GM12891 (cell line): ENCODE measurements at regions not wholly inside any gene's neighbourhood (a gene's known extent, or its start where the extent isn't known, plus 50 kb on each side); places are given as distances from the start of the nearest gene placed in this dataset.

Experiments
- DNase-seq: peaks from one replicate; pipeline ENCODE4 v3.0.0; 2011; ENCODE audit warnings: low spot score; ENCODE audit not compliant: insufficient read length
- FAIRE-seq: peaks from 2 replicates; lab custom pipeline; 2011; peaks lifted over from hg19 to GRCh38; lab: Jason Lieb, UNC
- PAX5 ChIP-seq: IDR thresholded peaks from 2 replicates; pipeline ENCODE4 v1.6.1; 2011; ENCODE audit warnings: low read length, moderate library complexity, mild to moderate bottlenecking; ENCODE audit not compliant: insufficient read depth, severe bottlenecking
- POLR2A ChIP-seq: IDR thresholded peaks from 2 replicates; pipeline ENCODE4 v1.6.1; 2011; ENCODE audit warnings: low read depth, low read length, control low read depth
- POLR2AphosphoS5 ChIP-seq: IDR thresholded peaks from 2 replicates; pipeline ENCODE4 v1.6.1; 2011; ENCODE audit warnings: low read depth, low read length, control low read depth
- POU2F2 ChIP-seq: IDR thresholded peaks from 2 replicates; pipeline ENCODE4 v1.6.1; 2011; ENCODE audit warnings: low read depth, mild to moderate bottlenecking, control low read depth, low read length, moderate library complexity
- SPI1 ChIP-seq: IDR thresholded peaks from 2 replicates; pipeline ENCODE4 v1.6.1; 2011; ENCODE audit warnings: low read depth, low read length, control low read depth
- TAF1 ChIP-seq: IDR thresholded peaks from 2 replicates; pipeline ENCODE4 v1.6.1; 2011; ENCODE audit warnings: low read depth, low read length, control low read depth

DNA sequence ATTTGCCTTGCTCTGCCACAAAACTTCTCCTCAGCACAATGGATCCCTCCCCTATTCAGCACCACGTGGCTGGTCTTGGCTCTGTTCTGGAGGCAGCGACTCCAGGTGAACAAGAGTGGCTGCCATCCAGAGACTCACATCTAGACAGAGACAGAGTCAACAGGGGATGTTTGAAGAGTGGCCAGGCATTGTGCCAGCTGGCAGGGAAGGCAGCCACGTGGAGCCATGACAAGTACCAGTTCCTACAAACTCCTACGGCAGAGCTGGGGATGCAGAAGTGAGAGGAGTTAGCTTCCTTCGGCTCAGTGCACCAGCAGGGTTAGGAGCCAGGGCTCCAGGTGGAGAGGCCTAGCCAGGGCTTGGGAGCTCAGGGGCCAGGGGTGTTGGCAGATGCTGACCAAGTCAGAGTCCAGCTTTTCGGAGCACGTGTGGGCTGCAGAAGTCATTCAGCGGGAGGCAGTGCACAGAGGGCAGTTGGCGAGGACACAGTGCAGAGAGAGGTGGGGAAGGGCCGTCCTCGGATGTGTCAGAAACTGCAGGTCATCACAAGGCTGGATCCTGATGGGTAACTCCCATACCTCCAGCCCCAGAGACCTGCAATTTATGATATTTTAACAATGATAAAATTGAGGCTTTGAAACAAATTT is 171.7 kb upstream of the PDE10A start:
- FAIRE-seq = no peak
- DNase-seq = no peak
- TF ChIP-seq TAF1 = no peak
- TF ChIP-seq SPI1 = no peak
- no peak for TF ChIP-seq POLR2AphosphoS5
- TF ChIP-seq PAX5 = no peak
- TF ChIP-seq POLR2A = no peak
- TF ChIP-seq POU2F2 = no peak

DNA sequence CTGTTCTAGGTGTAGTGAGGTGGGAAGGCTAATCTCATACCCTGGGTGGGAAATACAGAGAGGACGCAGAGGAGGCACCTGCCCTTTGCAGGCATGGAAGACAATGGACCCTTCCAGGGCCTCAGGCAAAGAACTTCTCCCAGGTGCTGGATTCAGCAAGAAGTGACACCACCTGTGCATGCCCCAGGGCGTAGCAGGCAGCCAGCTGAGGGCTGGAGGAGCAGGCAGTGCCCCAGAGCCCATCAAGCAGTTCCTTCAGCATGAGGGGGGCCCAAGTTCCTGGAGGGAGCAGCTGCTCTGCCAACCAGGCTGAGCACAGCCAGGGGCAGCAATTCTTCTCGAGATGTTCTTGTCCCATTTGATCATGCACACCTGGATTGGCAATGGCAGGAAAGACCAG is 170.3 kb upstream of the PDE10A start:
- DNase-seq = no peak
- TF ChIP-seq POU2F2 (no peak), PAX5 (no peak), POLR2A (no peak), POLR2AphosphoS5 (no peak), SPI1 (no peak), TAF1 (no peak)

DNA sequence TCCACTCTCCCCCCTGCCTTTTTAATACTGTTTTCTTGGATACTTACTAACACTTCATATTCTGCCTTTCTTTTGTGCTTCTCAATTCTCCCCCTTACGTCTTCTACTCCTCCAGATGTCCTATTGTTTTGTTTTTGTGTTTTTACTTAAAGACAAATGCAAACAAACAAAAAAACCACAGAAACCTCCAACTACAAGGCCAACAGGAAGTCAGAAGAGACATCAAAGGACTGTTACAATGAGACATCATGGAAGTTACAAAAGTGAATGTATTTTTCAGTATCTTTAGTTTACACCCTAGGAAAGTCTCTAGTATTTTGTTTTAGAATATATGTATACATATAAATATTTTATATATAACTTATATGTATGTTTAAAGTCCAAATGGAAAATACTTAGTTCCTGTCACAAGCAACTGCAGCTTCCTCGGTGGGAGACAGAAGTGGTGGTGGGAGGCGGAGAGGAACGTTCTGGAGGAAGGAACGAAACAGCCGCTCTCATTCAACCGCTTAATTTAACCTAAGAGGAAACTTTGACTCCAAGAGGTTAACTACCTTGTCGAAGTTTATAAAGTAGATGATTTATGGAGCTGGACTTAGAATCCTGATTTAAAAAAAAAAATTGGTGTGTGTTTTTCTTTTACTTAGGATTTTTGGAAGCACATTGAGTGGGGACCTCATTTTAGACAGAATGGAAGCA is 168.9 kb upstream of the PDE10A start:
- no peak for TF ChIP-seq PAX5
- no peak for TF ChIP-seq TAF1
- TF ChIP-seq POU2F2 = no peak
- no peak for TF ChIP-seq POLR2AphosphoS5
- TF ChIP-seq SPI1 = no peak
- TF ChIP-seq POLR2A = no peak
- DNase-seq = no peak
- FAIRE-seq = no peak

More for the DNA sequence above, 170.3 kb upstream of the PDE10A start:
- no peak for FAIRE-seq

DNA sequence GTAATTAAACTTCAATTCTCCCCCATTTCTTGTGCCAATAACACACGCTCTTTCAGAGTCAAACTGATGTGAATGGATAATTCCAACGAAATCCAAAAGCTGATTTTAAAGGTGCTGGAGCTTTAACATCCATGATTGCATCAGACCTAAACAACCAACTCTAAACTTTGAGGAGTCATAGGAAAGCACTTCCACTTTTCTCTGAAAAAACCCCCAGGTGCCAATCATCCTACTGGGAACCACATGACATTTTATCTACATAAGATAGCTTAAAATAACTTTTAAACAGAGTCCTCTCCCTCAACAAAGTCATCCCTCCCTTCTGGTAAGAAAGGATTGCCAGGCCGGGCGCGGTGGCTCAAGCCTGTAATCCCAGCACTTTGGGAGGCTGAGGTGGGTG is 167.7 kb upstream of the PDE10A start:
- DNase-seq (no peak), FAIRE-seq (no peak)
- TF ChIP-seq TAF1 = no peak

DNA sequence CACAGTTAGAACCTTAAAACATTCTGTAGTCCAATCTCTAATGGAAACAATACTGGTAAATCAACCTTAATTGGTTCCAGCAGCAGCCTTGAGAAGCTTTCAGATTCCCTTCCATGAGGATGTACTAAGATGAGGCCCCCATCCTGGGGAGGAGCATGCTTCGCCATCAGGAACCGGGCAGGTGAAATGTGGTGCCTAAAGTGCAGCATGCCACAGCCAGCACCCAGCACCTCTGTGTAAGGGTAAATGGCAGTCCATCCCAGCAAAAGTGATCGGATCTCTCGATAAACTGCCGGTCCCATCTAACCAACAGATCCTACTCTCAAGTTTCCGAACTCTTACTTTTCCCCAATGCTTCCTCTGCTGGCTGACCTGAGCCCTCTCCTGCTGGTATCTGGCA is 166.3 kb upstream of the PDE10A start:
- no peak for FAIRE-seq
- DNase-seq = no peak
- TF ChIP-seq POLR2A (no peak), TAF1 (no peak), PAX5 (no peak), SPI1 (no peak), POLR2AphosphoS5 (no peak), POU2F2 (no peak)

DNA sequence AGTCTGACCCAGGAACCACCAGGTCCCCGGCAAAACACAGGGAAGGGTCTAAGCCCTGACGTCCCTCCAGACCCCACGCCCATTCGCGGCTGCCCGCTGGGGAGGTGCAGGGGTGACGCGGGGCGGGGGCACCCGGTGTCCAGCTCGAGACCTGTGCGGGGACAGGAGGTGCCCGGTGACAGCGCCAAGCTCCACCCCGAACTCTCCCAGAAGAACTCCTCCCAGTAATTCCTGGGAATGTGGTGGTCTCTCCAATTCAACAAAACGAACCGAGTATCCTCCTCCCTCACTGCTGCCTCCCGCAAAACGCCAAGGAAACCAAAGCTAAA is 164.1 kb upstream of the PDE10A start:
- FAIRE-seq = no peak
- no peak for DNase-seq
- no peak for TF ChIP-seq PAX5
- no peak for TF ChIP-seq POLR2A
- TF ChIP-seq POU2F2 = no peak
- no peak for TF ChIP-seq SPI1
- TF ChIP-seq TAF1 = no peak
- TF ChIP-seq POLR2AphosphoS5 = no peak

DNA sequence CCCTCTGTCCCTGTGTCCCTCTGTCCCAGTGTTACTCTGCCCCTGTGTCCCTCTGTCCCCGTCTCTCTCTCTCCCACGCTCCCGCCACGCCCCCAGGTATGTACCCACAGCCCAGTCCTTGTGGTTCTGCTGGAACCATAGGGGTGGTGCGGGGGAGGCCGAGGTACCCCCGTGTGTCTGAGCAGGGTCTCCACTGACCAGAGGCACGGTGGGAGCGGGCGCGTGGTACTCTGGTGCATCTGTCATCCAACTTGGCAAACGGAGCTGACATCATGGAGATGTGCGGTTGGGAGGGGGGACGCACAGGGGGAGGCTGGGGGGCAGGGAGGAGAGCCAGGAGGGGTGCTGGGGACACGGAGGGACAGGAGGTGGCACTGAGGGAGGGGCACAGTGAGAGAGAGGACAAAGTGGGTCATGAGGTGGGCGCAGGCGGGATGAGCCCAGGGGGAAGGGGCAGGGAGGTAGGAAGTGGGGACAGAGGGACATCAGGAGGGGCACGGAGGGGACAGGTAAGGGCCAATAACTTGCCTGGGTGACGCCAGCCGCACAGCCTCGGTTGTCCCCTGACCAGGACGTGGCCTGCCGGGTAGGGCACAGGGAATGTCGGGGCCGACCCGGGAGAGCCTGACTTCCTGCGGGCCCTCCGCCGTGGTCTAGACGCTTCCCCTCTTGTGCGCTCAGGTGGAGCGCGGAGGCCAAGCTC is 163.6 kb upstream of the PDE10A start:
- TF ChIP-seq SPI1 = no peak
- TF ChIP-seq POLR2A = no peak
- TF ChIP-seq TAF1 = no peak
- TF ChIP-seq POU2F2 = no peak
- TF ChIP-seq POLR2AphosphoS5 = no peak
- no peak for TF ChIP-seq PAX5
- DNase-seq (no peak), FAIRE-seq (no peak)

DNA sequence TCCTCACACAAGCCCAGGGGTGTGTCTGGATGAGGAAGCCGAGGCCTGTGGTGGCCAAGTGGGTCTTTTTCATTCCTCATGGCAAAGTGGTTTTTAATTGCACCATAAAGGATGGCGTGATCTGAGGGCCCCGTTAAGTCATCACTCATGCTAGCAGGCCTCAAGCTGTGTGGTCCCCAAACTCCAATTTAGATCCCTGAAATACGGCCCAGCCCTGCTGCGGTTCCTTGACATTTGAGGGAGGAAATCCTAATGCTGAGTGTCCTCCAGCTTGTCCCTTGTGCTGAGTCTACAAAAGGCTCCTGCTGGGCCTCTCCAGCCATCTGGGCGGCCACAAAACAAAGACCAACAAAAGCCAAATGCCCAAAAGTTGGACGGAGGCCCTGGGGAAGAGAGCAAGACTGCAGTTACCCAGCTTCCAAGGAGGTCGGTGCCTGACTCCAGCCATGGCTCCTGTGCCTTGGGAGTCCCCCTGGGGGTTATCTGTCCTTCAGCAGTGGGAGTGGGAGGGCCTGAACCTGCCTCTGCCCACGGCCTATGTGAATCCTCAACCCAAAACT is 162.3 kb upstream of the PDE10A start:
- TF ChIP-seq POLR2A = no peak
- TF ChIP-seq POLR2AphosphoS5 = no peak
- no peak for TF ChIP-seq PAX5
- TF ChIP-seq POU2F2 = no peak
- no peak for TF ChIP-seq TAF1
- no peak for TF ChIP-seq SPI1
- DNase-seq (no peak), FAIRE-seq (no peak)

DNA sequence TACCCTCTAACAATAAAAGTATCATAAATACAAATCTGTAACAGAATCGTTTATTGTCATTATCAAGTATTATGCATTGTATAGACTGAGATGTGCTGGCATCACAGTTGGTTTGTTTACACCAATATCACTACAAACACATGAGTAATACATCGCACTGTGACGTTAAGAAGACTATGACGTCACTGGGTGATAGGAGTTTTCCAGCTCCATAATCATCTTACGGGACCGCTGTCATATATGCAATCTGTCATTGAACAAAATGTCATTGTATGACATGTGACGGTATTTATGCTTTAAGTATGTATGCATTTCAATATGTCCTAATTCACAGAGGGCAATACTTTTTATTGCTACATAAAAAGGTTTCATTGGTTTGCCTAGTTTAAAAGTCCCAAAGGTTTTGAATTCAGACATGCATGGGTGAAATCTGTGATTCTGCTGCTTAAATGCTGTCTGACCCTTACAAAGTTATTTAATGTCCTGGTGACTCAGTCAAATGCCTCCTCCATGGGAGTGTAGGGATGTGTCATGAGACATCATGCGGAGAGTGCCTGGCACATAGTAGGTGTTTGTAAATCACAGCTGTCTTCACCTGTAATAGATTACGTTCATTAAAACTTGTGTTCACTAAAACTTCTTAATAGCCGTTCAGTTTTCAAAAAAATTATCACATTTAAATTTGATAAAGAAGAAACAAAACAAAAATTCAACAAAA is 160.7 kb upstream of the PDE10A start:
- no peak for TF ChIP-seq POLR2AphosphoS5
- TF ChIP-seq SPI1 = no peak
- TF ChIP-seq PAX5 = no peak
- no peak for TF ChIP-seq POLR2A
- no peak for TF ChIP-seq POU2F2
- no peak for TF ChIP-seq TAF1
- FAIRE-seq (no peak), DNase-seq (no peak)
